RWPE1 (cell line): ENCODE measurements at regions not wholly inside any gene's neighbourhood (a gene's known extent, or its start where the extent isn't known, plus 50 kb on each side); places are given as distances from the start of the nearest gene placed in this dataset.

Source experiments
- CTCF ChIA-PET: fragments of 350-600 bp; sonication (Branson Sonifier 250); formaldehyde crosslinking; extraction: SDS; loops from one replicate; lab custom pipeline; 2021; lab: Yijun Ruan, JAX
- POLR2A ChIA-PET: fragments of 400-600 bp; formaldehyde crosslinking; extraction: SDS; loops from one replicate; lab custom pipeline; 2020; ENCODE audit warnings: antibody characterized with exemption; ENCODE audit not compliant: low non-redundant PET; lab: Yijun Ruan, JAX
- DNase-seq: peaks from one replicate; pipeline ENCODE4 v3.0.0; 2012; ENCODE audit warnings: low spot score
- H3K27ac ChIP-seq: fragments of 450-650 bp; 2 replicates; pipeline ENCODE4 v1.5.1; 2017
- CTCF ChIP-seq: fragments of 450-650 bp; conservative IDR thresholded peaks from 2 replicates; pipeline ENCODE4 v1.5.1; 2017; ENCODE audit warnings: low read depth, mild to moderate bottlenecking

- H3K27ac ChIP-seq, result no peak overlapping the region
- CTCF ChIA-PET, result no interaction called here
- no peak for DNase-seq
- TF ChIP-seq CTCF, result no peak
- POLR2A ChIA-PET, result no interaction called here
These were observed 345.2 kb upstream of the CAMK1G start for GRCh38 chr1:209238356-209238755.

GRCh38 chr1:209240351-209240750 is 343.2 kb upstream of the CAMK1G start:
- H3K27ac ChIP-seq, result no peak overlapping the region
- no peak for DNase-seq
- ChIA-PET POLR2A (no interaction called here), CTCF (interaction anchor here (1.2 kb wide), 1 partner anchor 33 kb away, joined by 3 read pairs; no protein-coding TSS in a partner anchor)
- no peak for TF ChIP-seq CTCF

- TF ChIP-seq CTCF, result no peak
- CTCF ChIA-PET, result interaction anchor here (1.2 kb wide), 1 partner anchor 34 kb away, joined by 3 read pairs; no protein-coding TSS in a partner anchor
- no peak for DNase-seq
- no peak overlapping the region for H3K27ac ChIP-seq
- POLR2A ChIA-PET, result no interaction called here
These were observed 342.0 kb upstream of the CAMK1G start for GRCh38 chr1:209241487-209241886.

GRCh38 chr1:209248649-209249279 is 334.8 kb upstream of the CAMK1G start:
- peak; percentile 92 for TF ChIP-seq CTCF
- ChIA-PET CTCF (interaction anchor here (0.5 to 2.0 kb wide), 14 partner anchors 11 to 285 kb away, joined by 3 to 19 read pairs (median 4); no protein-coding TSS in a partner anchor), POLR2A (no interaction called here)
- DNase-seq, result peak; percentile 78
- H3K27ac ChIP-seq, result no peak overlapping the region

- TF ChIP-seq CTCF, result no peak
- DNase-seq, result no peak
- no peak overlapping the region for H3K27ac ChIP-seq
- ChIA-PET CTCF (interaction anchor here (0.6 to 2.0 kb wide), 13 partner anchors 11 to 262 kb away, joined by 3 to 19 read pairs (median 4); no protein-coding TSS in a partner anchor), POLR2A (no interaction called here)
These were observed 334.2 kb upstream of the CAMK1G start for GRCh38 chr1:209249280-209249670.

- ChIA-PET POLR2A (no interaction called here), CTCF (interaction anchor here (1.1 to 3.0 kb wide), 4 partner anchors 40 to 185 kb away, joined by 3 to 11 read pairs (median 5); no protein-coding TSS in a partner anchor)
- DNase-seq, result no peak
- H3K27ac ChIP-seq, result no peak overlapping the region
- TF ChIP-seq CTCF, result no peak
These were observed 333.6 kb upstream of the CAMK1G start for GRCh38 chr1:209249785-209250440.
